Astrocyte (in vitro differentiated cells and primary cell): ENCODE measurements at regions not wholly inside any gene's neighbourhood (a gene's known extent, or its start where the extent isn't known, plus 50 kb on each side); places are given as distances from the start of the nearest gene placed in this dataset.
"Not testable (repeated sequence)": the region's sequence is repeated elsewhere in the genome, so short reads cannot be mapped to it uniquely, and the experiment has no call there.

Experiments
- EZH2 ChIP-seq: IDR thresholded peaks from 2 replicates; pipeline ENCODE4 v1.6.1; 2012; ENCODE audit warnings: mild to moderate bottlenecking, low read length, inconsistent platforms; ENCODE audit not compliant: insufficient read depth
- TF ChIP-seq, protein P1 (sequence below): IDR thresholded peaks from 2 replicates; pipeline ENCODE4 v1.5.1; 2011; ENCODE audit warnings: low read depth, mild to moderate bottlenecking, inconsistent platforms, low read length, moderate library complexity; ENCODE audit not compliant: insufficient read depth

GRCh38 chr17:16874216-16874615 is 97.7 kb downstream of the TNFRSF13B start:
- not testable (repeated sequence) for TF ChIP-seq EZH2
- TF ChIP-seq, protein P1, sequence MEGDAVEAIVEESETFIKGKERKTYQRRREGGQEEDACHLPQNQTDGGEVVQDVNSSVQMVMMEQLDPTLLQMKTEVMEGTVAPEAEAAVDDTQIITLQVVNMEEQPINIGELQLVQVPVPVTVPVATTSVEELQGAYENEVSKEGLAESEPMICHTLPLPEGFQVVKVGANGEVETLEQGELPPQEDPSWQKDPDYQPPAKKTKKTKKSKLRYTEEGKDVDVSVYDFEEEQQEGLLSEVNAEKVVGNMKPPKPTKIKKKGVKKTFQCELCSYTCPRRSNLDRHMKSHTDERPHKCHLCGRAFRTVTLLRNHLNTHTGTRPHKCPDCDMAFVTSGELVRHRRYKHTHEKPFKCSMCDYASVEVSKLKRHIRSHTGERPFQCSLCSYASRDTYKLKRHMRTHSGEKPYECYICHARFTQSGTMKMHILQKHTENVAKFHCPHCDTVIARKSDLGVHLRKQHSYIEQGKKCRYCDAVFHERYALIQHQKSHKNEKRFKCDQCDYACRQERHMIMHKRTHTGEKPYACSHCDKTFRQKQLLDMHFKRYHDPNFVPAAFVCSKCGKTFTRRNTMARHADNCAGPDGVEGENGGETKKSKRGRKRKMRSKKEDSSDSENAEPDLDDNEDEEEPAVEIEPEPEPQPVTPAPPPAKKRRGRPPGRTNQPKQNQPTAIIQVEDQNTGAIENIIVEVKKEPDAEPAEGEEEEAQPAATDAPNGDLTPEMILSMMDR = not testable (repeated sequence)
